HCT116 (cell line): ENCODE measurements at regions not wholly inside any gene's neighbourhood (a gene's known extent, or its start where the extent isn't known, plus 50 kb on each side); places are given as distances from the start of the nearest gene placed in this dataset.

Source experiments
- ATAC-seq: fragments of 200-7000 bp; cut with Tn5 transposase; 2 replicates; pipeline ENCODE4 v1.9.1; 2020; ENCODE audit warnings: mild to moderate bottlenecking, moderate library complexity
- BruUV-seq: library from RNA; stranded (reverse); fragments of 400-500 nt; replicated peaks from 2 replicates; lab custom pipeline; 2021; lab: Mats Ljungman, UMichigan
- CTCF ChIA-PET: fragments of 300-600 bp; sonication (Branson Sonifier 250); formaldehyde crosslinking; loops from one replicate; lab custom pipeline; 2021; ENCODE audit warnings: antibody characterized with exemption; lab: Charles Lee
- POLR2A ChIA-PET: fragments of 300-600, 350-600 bp; sonication (Branson Sonifier 250); formaldehyde crosslinking; loops from one replicate; lab custom pipeline; 2021; ENCODE audit warnings: antibody characterized with exemption; lab: Charles Lee
- RAD21 ChIA-PET, 2 experiments: fragments of 300-600 bp; sonication (Branson Sonifier 250); formaldehyde crosslinking; loops; one replicate each; lab custom pipeline; 2023; ENCODE audit warnings: low total read pairs in 2 of 2; ENCODE audit not compliant: uncharacterized antibody in 2 of 2, unreplicated experiment in 2 of 2, low non-redundant PET in 1 of 2; lab: Charles Lee
- DNase-seq: peaks from one replicate; pipeline ENCODE4 v3.0.0-alpha.2; 2010; ENCODE audit warnings: low read depth, low spot score
- H2AFZ ChIP-seq: fragments of 200-600 bp; shearing (Covaris generic), sonication (generic); 2 replicates; pipeline ENCODE4 v1.6.1; 2017; ENCODE audit warnings: low read depth, mixed run types, mixed read lengths, antibody characterized with exemption, low read length; ENCODE audit not compliant: poor library complexity, severe bottlenecking
- H3K27ac ChIP-seq: 2 replicates; pipeline ENCODE4 v1.5.1; 2012; ENCODE audit warnings: low read depth, low read length
- H3K27me3 ChIP-seq: fragments of 200-600 bp; sonication (generic); 2 replicates; pipeline ENCODE4 v1.6.1; 2016; ENCODE audit warnings: mixed run types, low read length, mixed read lengths; ENCODE audit not compliant: insufficient read depth
- H3K36me3 ChIP-seq, 2 experiments: fragments of 200-500 bp in 1 of 2; fragments of 200-600 bp in 1 of 2; sonication (Bioruptor generic) in 1 of 2; sonication (generic) in 1 of 2; 2 replicates each; pipeline versions ENCODE4 v1.5.1 to v1.6.1; 2014 to 2016; ENCODE audit warnings: low read length in 2 of 2, inconsistent platforms in 1 of 2, mixed read lengths in 1 of 2, mixed run types in 1 of 2; ENCODE audit not compliant: insufficient read depth in 2 of 2, control insufficient read depth in 1 of 2
- H3K4me1 ChIP-seq, 2 experiments: fragments of 200-600 bp in 1 of 2; sonication (generic) in 1 of 2; 2 replicates each; pipeline versions ENCODE4 v1.5.1 to v1.6.1; 2012 to 2017; ENCODE audit warnings: low read length in 2 of 2, inconsistent platforms in 1 of 2, mild to moderate bottlenecking in 1 of 2, mixed read lengths in 1 of 2, mixed run types in 1 of 2, moderate library complexity in 1 of 2; ENCODE audit not compliant: insufficient read depth in 2 of 2, control insufficient read depth in 1 of 2
- H3K4me2 ChIP-seq: fragments of 200-600 bp; sonication (generic); 2 replicates; pipeline ENCODE4 v1.6.1; 2017; ENCODE audit warnings: mixed run types, low read length, mixed read lengths
- H3K4me3 ChIP-seq, 2 experiments: fragments of 200-600 bp in 1 of 2; sonication (generic) in 1 of 2; replicated peaks in 1 of 2; 2 replicates each; pipeline ENCODE4 v1.5.1; 2011 to 2016; ENCODE audit warnings: low read length in 2 of 2, control low read depth in 1 of 2, low read depth in 1 of 2, mild to moderate bottlenecking in 1 of 2, mixed read lengths in 1 of 2, mixed run types in 1 of 2
- H3K79me2 ChIP-seq: fragments of 200-600 bp; sonication (generic); 2 replicates; pipeline ENCODE4 v1.6.1; 2017; ENCODE audit warnings: mild to moderate bottlenecking, mixed run types, low read length, moderate library complexity, mixed read lengths; ENCODE audit not compliant: insufficient read depth
- H3K9ac ChIP-seq: fragments of 200-600 bp; sonication (generic); 2 replicates; pipeline ENCODE4 v1.6.1; 2016; ENCODE audit warnings: low read length, mixed read lengths
- H3K9me2 ChIP-seq: fragments of 200-600 bp; sonication (generic), shearing (Covaris generic); 2 replicates; pipeline ENCODE4 v1.6.1; 2017; ENCODE audit warnings: mixed run types, mild to moderate bottlenecking, moderate library complexity; ENCODE audit not compliant: insufficient read depth
- H3K9me3 ChIP-seq, 2 experiments: fragments of 200-500 bp in 1 of 2; fragments of 200-600 bp in 1 of 2; sonication (Bioruptor generic) in 1 of 2; sonication (generic) in 1 of 2; 2 replicates each; pipeline ENCODE4 v1.6.1; 2014 to 2017; ENCODE audit warnings: low read length in 2 of 2, mixed read lengths in 2 of 2, inconsistent platforms in 1 of 2, low read depth in 1 of 2, mild to moderate bottlenecking in 1 of 2, mixed run types in 1 of 2, moderate library complexity in 1 of 2; ENCODE audit not compliant: control insufficient read depth in 1 of 2, insufficient read depth in 1 of 2
- H4K20me1 ChIP-seq: fragments of 200-600 bp; sonication (generic), shearing (Covaris generic); 2 replicates; pipeline ENCODE4 v1.6.1; 2017; ENCODE audit warnings: mixed run types, mild to moderate bottlenecking, moderate library complexity; ENCODE audit not compliant: insufficient read depth
- EZH2 ChIP-seq: fragments of 200-600 bp; sonication (generic); IDR thresholded peaks from 2 replicates; pipeline ENCODE4 v1.6.1; 2017; ENCODE audit warnings: antibody characterized with exemption, mixed run types
- EZH2phosphoT487 ChIP-seq: fragments of 200-600 bp; IDR thresholded peaks from 2 replicates; pipeline ENCODE4 v1.6.1; 2018; ENCODE audit warnings: antibody characterized with exemption, borderline replicate concordance
- FOSL1 ChIP-seq: IDR thresholded peaks from 2 replicates; pipeline ENCODE4 v1.6.1; 2012; ENCODE audit warnings: low read depth
- JUND ChIP-seq: IDR thresholded peaks from 2 replicates; pipeline ENCODE4 v1.6.1; 2012
- POLR2AphosphoS5 ChIP-seq: IDR thresholded peaks from 2 replicates; pipeline ENCODE4 v1.6.1; 2011; ENCODE audit warnings: mild to moderate bottlenecking, low read depth, low read length, moderate library complexity
- SIN3A ChIP-seq: IDR thresholded peaks from 2 replicates; pipeline ENCODE4 v1.6.1; 2012; ENCODE audit warnings: low read depth
- SP1 ChIP-seq: IDR thresholded peaks from 2 replicates; pipeline ENCODE4 v1.6.1; 2012; ENCODE audit warnings: low read depth
- SRF ChIP-seq: IDR thresholded peaks from 2 replicates; pipeline ENCODE4 v1.6.1; 2012; ENCODE audit warnings: low read depth
- TCF7L2 ChIP-seq: IDR thresholded peaks from 2 replicates; pipeline ENCODE4 v1.7.0; 2011; ENCODE audit warnings: borderline replicate concordance, inconsistent platforms; ENCODE audit not compliant: insufficient read depth, insufficient read length; ENCODE audit errors: extremely low read depth
- ZFX ChIP-seq: fragments of 450-650 bp; IDR thresholded peaks from 2 replicates; pipeline ENCODE4 v1.6.1; 2017
- ZNF274 ChIP-seq: fragments of 200-500 bp; sonication (Bioruptor generic); IDR thresholded peaks from 2 replicates; pipeline ENCODE4 v1.6.1; 2014; ENCODE audit warnings: mild to moderate bottlenecking, low read depth, low read length, inconsistent platforms
- intact Hi-C: fragments of 100-400 bp; cut with micrococcal nuclease; formaldehyde crosslinking; loops from 2 replicates; pipeline ENCODE4 v1.10.0; 2022
- TF ChIP-seq, protein P1 (sequence below): IDR thresholded peaks from 2 replicates; pipeline ENCODE4 v1.6.1; 2011; ENCODE audit warnings: mild to moderate bottlenecking, low read length, moderate library complexity; ENCODE audit not compliant: insufficient replicate concordance; ENCODE audit errors: extremely low read depth
- TF ChIP-seq, protein P2 (sequence below), 3 experiments: fragments of 200-600 bp in 1 of 3; sonication (generic) in 1 of 3; IDR thresholded peaks in 2 of 3; conservative IDR thresholded peaks in 1 of 3; 2 replicates each; pipeline ENCODE4 v1.5.1; 2012 to 2017; ENCODE audit warnings: low read depth in 2 of 3, low read length in 2 of 3, antibody characterized with exemption in 1 of 3, borderline replicate concordance in 1 of 3, control low read depth in 1 of 3, mild to moderate bottlenecking in 1 of 3, mixed read lengths in 1 of 3, mixed run types in 1 of 3, moderate library complexity in 1 of 3; ENCODE audit not compliant: insufficient read depth in 1 of 3

- H3K9me3 ChIP-seq = no peaks in the 10 kb centered on the region
- BruUV-seq = no TSS peak
- DNase-seq = no peak
- RAD21 ChIA-PET = no interaction called here
- H3K9ac ChIP-seq = no peak overlapping the region
- H3K4me3 ChIP-seq = no peak overlapping the region
- TF ChIP-seq EZH2phosphoT487 (no peak), SIN3A (no peak)
- TF ChIP-seq, protein P1, sequence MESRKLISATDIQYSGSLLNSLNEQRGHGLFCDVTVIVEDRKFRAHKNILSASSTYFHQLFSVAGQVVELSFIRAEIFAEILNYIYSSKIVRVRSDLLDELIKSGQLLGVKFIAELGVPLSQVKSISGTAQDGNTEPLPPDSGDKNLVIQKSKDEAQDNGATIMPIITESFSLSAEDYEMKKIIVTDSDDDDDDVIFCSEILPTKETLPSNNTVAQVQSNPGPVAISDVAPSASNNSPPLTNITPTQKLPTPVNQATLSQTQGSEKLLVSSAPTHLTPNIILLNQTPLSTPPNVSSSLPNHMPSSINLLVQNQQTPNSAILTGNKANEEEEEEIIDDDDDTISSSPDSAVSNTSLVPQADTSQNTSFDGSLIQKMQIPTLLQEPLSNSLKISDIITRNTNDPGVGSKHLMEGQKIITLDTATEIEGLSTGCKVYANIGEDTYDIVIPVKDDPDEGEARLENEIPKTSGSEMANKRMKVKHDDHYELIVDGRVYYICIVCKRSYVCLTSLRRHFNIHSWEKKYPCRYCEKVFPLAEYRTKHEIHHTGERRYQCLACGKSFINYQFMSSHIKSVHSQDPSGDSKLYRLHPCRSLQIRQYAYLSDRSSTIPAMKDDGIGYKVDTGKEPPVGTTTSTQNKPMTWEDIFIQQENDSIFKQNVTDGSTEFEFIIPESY = no peak
- H3K79me2 ChIP-seq = no peaks in the 10 kb centered on the region
- no peaks in the 10 kb centered on the region for H4K20me1 ChIP-seq
- H3K36me3 ChIP-seq = no peaks in the 10 kb centered on the region
- CTCF ChIA-PET = no interaction called here
- POLR2A ChIA-PET = no interaction called here
- no peak for ATAC-seq
- H3K27me3 ChIP-seq = no peaks in the 10 kb centered on the region
- no peak overlapping the region for H2AFZ ChIP-seq
- H3K27ac ChIP-seq = no peak overlapping the region
- intact Hi-C loops = no loop called here
- no peak overlapping the region for H3K4me2 ChIP-seq
- H3K9me2 ChIP-seq = no peaks in the 10 kb centered on the region
- H3K4me1 ChIP-seq = no peaks in the 10 kb centered on the region
Measured at GRCh38 chr6:126102358-126102757, 116.0 kb downstream of the TRMT11 start.

GRCh38 chr6:126103993-126104392 is 117.7 kb downstream of the TRMT11 start:
- POLR2A ChIA-PET = no interaction called here
- ATAC-seq = no peak

More at GRCh38 chr6:126103993-126104392, 117.7 kb downstream of the TRMT11 start:
- no peaks in the 10 kb centered on the region for H3K36me3 ChIP-seq
- ChIA-PET RAD21 (no interaction called here), CTCF (no interaction called here)
- no TSS peak for BruUV-seq
- H3K79me2 ChIP-seq = no peaks in the 10 kb centered on the region
- no peaks in the 10 kb centered on the region for H3K4me1 ChIP-seq
- H2AFZ ChIP-seq = no peak overlapping the region
- H4K20me1 ChIP-seq = no peaks in the 10 kb centered on the region
- no peak overlapping the region for H3K4me2 ChIP-seq
- H3K27ac ChIP-seq = no peak overlapping the region
- TF ChIP-seq JUND (no peak), ZFX (no peak), SRF (no peak), TCF7L2 (no peak), SIN3A (no peak), FOSL1 (no peak), EZH2 (no peak), ZNF274 (no peak), SP1 (no peak), POLR2AphosphoS5 (no peak)
- TF ChIP-seq, protein P2, sequence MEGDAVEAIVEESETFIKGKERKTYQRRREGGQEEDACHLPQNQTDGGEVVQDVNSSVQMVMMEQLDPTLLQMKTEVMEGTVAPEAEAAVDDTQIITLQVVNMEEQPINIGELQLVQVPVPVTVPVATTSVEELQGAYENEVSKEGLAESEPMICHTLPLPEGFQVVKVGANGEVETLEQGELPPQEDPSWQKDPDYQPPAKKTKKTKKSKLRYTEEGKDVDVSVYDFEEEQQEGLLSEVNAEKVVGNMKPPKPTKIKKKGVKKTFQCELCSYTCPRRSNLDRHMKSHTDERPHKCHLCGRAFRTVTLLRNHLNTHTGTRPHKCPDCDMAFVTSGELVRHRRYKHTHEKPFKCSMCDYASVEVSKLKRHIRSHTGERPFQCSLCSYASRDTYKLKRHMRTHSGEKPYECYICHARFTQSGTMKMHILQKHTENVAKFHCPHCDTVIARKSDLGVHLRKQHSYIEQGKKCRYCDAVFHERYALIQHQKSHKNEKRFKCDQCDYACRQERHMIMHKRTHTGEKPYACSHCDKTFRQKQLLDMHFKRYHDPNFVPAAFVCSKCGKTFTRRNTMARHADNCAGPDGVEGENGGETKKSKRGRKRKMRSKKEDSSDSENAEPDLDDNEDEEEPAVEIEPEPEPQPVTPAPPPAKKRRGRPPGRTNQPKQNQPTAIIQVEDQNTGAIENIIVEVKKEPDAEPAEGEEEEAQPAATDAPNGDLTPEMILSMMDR (IDR thresholded peaks at IDR 0.05 in 2 of 3, conservative IDR thresholded peaks at IDR 0.05 in 1 of 3; ENCODE audit: borderline replicate concordance in 1 of 3, insufficient read depth in 1 of 3, low read depth in 2 of 3, low read length in 2 of 3) = no peak
- H3K27me3 ChIP-seq = no peaks in the 10 kb centered on the region
- no peak for DNase-seq
- intact Hi-C loops = no loop called here
- H3K9ac ChIP-seq = no peak overlapping the region
- H3K9me3 ChIP-seq = no peaks in the 10 kb centered on the region
- no peaks in the 10 kb centered on the region for H3K9me2 ChIP-seq
- H3K4me3 ChIP-seq = no peak overlapping the region
